Left lung (tissue), 4 donors: ENCODE measurements at regions not wholly inside any gene's neighbourhood (a gene's known extent, or its start where the extent isn't known, plus 50 kb on each side); places are given as distances from the start of the nearest gene placed in this dataset.

Source experiments
- ATAC-seq: fragments of 200-7000 bp; cut with Tn5 transposase; one replicate; pipeline ENCODE4 v1.9.1; 2020; ENCODE audit warnings: moderate library complexity
- DNase-seq, 4 donors: peaks; one replicate each; pipeline ENCODE4 v3.0.0-alpha.2; 2013 to 2020
- H3K27ac ChIP-seq, 2 donors: fragments of 200-600 bp; sonication (generic) in 1 of 2; one replicate each; pipeline versions ENCODE4 v1.5.0 to v1.8.0; 2020 to 2021
- H3K27me3 ChIP-seq, 2 donors: fragments of 200-600 bp; sonication (generic) in 1 of 2; one replicate each; pipeline versions ENCODE4 v1.5.0 to v1.8.0; 2020 to 2021
- H3K36me3 ChIP-seq, 2 donors: fragments of 200-600 bp; sonication (generic) in 1 of 2; one replicate each; pipeline versions ENCODE4 v1.5.0 to v1.8.0; 2020 to 2021
- H3K4me1 ChIP-seq, 2 donors: fragments of 200-600 bp; one replicate each; pipeline ENCODE4 v1.8.0; 2021
- H3K4me3 ChIP-seq, 2 donors: fragments of 200-600 bp; sonication (generic) in 1 of 2; one replicate each; pipeline versions ENCODE4 v1.5.0 to v1.8.0; 2020 to 2021; ENCODE audit warnings: mild to moderate bottlenecking in 1 of 2
- H3K9me3 ChIP-seq, 2 donors: fragments of 200-600 bp; sonication (generic) in 1 of 2; one replicate each; pipeline versions ENCODE4 v1.5.0 to v1.8.0; 2020 to 2021
- CTCF ChIP-seq, 2 donors: fragments of 200-600 bp; sonication (generic) in 1 of 2; IDR thresholded peaks; one replicate each; pipeline versions ENCODE4 v1.5.0 to v1.8.0; 2021; ENCODE audit warnings: antibody characterized with exemption in 2 of 2
- intact Hi-C, 2 donors: fragments of 100-400 bp; cut with DNase I; formaldehyde crosslinking; loops; one replicate each; pipeline versions ENCODE4 v1.11.2 to v1.14.2; 2022
- donor health status: DM: no; HTN: yes; CAD: no.
- donor health status: DM: no; HTN: no; CAD: no.

GRCh38 chr6:26294302-26294701, 70.7 kb upstream of the BTN3A2 start:
- no peak overlapping the region for H3K27ac ChIP-seq
- no peak for DNase-seq
- H3K4me1 ChIP-seq: peaks cover 0 to 6% of the 10 kb centered on the region in 2 donors
- intact Hi-C loops: no loop called here
- TF ChIP-seq CTCF (IDR thresholded peaks at IDR 0.05): no peak
- H3K27me3 ChIP-seq: peaks cover 0 to 24% of the 10 kb centered on the region in 2 donors
- no peaks in the 10 kb centered on the region for H3K9me3 ChIP-seq
- H3K4me3 ChIP-seq: no peak overlapping the region
- H3K36me3 ChIP-seq: no peaks in the 10 kb centered on the region
- ATAC-seq: no peak

- Histone ChIP-seq H3K27me3 (peaks cover 2 to 34% of the 10 kb centered on the region in 2 donors), H3K4me1 (peaks cover 0 to 6% of the 10 kb centered on the region in 2 donors), H3K36me3 (no peaks in the 10 kb centered on the region), H3K4me3 (no peak overlapping the region), H3K9me3 (no peaks in the 10 kb centered on the region), H3K27ac (no peak overlapping the region)
- intact Hi-C loops: no loop called here
- peak; percentile 34 for ATAC-seq
- DNase-seq: no peak
- TF ChIP-seq CTCF (IDR thresholded peaks at IDR 0.05): no peak
These were observed 69.1 kb upstream of the BTN3A2 start for GRCh38 chr6:26295691-26296555.

GRCh38 chr6:26296556-26296856, 68.5 kb upstream of the BTN3A2 start:
- H3K4me3 ChIP-seq: no peak overlapping the region

GRCh38 chr6:26296857-26297648, 67.9 kb upstream of the BTN3A2 start:
- no peak for ATAC-seq
- no peak overlapping the region for H3K27ac ChIP-seq
- intact Hi-C loops: no loop called here

More at GRCh38 chr6:26296556-26296856, 68.5 kb upstream of the BTN3A2 start:
- no peaks in the 10 kb centered on the region for H3K9me3 ChIP-seq
- no peak overlapping the region for H3K27ac ChIP-seq
- ATAC-seq (no peak), DNase-seq (no peak)
- intact Hi-C loops: no loop called here
- TF ChIP-seq CTCF (IDR thresholded peaks at IDR 0.05): no peak
- no peaks in the 10 kb centered on the region for H3K36me3 ChIP-seq
- peaks cover 2 to 37% of the 10 kb centered on the region in 2 donors for H3K27me3 ChIP-seq
- H3K4me1 ChIP-seq: peaks cover 0 to 6% of the 10 kb centered on the region in 2 donors

More at GRCh38 chr6:26296857-26297648, 67.9 kb upstream of the BTN3A2 start:
- Histone ChIP-seq H3K4me3 (no peak overlapping the region), H3K9me3 (no peaks in the 10 kb centered on the region), H3K36me3 (no peaks in the 10 kb centered on the region), H3K27me3 (peaks cover 2 to 37% of the 10 kb centered on the region in 2 donors), H3K4me1 (peaks cover 0 to 6% of the 10 kb centered on the region in 2 donors)
- TF ChIP-seq CTCF (IDR thresholded peaks at IDR 0.05): no peak
- DNase-seq: no peak
